NB4 (cell line): ENCODE measurements at regions not wholly inside any gene's neighbourhood (a gene's known extent, or its start where the extent isn't known, plus 50 kb on each side); places are given as distances from the start of the nearest gene placed in this dataset.

ENCODE experiments used
- DNase-seq: peaks from one replicate; pipeline ENCODE4 v3.0.0; 2010; ENCODE audit warnings: low read depth
- H3K4me3 ChIP-seq: one replicate; pipeline ENCODE4 v1.5.1; 2011; ENCODE audit warnings: mild to moderate bottlenecking, low read depth, low read length, moderate library complexity
- MAX ChIP-seq: IDR thresholded peaks from 2 replicates; pipeline ENCODE4 v1.6.1; 2011; ENCODE audit warnings: low read depth, low read length
- MYC ChIP-seq: IDR thresholded peaks from 2 replicates; pipeline ENCODE4 v1.6.1; 2011; ENCODE audit warnings: low read depth, low read length
- POLR2A ChIP-seq: IDR thresholded peaks from 2 replicates; pipeline ENCODE4 v1.6.1; 2011; ENCODE audit warnings: mild to moderate bottlenecking; ENCODE audit not compliant: insufficient read length; ENCODE audit errors: extremely low read depth
- TF ChIP-seq, protein P1 (sequence below): IDR thresholded peaks from one replicate; pipeline ENCODE4 v1.5.1; 2012; ENCODE audit warnings: low read depth, low read length

GRCh38 chr10:20978617-20979016, 81.5 kb upstream of the NEBL start:
- DNase-seq = no peak
- no peak for TF ChIP-seq MAX
- TF ChIP-seq POLR2A = no peak
- TF ChIP-seq, protein P1, sequence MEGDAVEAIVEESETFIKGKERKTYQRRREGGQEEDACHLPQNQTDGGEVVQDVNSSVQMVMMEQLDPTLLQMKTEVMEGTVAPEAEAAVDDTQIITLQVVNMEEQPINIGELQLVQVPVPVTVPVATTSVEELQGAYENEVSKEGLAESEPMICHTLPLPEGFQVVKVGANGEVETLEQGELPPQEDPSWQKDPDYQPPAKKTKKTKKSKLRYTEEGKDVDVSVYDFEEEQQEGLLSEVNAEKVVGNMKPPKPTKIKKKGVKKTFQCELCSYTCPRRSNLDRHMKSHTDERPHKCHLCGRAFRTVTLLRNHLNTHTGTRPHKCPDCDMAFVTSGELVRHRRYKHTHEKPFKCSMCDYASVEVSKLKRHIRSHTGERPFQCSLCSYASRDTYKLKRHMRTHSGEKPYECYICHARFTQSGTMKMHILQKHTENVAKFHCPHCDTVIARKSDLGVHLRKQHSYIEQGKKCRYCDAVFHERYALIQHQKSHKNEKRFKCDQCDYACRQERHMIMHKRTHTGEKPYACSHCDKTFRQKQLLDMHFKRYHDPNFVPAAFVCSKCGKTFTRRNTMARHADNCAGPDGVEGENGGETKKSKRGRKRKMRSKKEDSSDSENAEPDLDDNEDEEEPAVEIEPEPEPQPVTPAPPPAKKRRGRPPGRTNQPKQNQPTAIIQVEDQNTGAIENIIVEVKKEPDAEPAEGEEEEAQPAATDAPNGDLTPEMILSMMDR = no peak
- TF ChIP-seq MYC = no peak
- no peak overlapping the region for H3K4me3 ChIP-seq

GRCh38 chr10:20977300-20977699, 80.2 kb upstream of the NEBL start:
- no peak for TF ChIP-seq MYC
- TF ChIP-seq POLR2A = no peak
- TF ChIP-seq, protein P1 = no peak
- no peak for TF ChIP-seq MAX
- no peak for DNase-seq
- no peak overlapping the region for H3K4me3 ChIP-seq

- TF ChIP-seq MYC (no peak), MAX (no peak), POLR2A (no peak)
- TF ChIP-seq, protein P1 = no peak
- no peak for DNase-seq
- H3K4me3 ChIP-seq = no peak overlapping the region
Measured at GRCh38 chr10:20976891-20977290, 79.8 kb upstream of the NEBL start.

DNA sequence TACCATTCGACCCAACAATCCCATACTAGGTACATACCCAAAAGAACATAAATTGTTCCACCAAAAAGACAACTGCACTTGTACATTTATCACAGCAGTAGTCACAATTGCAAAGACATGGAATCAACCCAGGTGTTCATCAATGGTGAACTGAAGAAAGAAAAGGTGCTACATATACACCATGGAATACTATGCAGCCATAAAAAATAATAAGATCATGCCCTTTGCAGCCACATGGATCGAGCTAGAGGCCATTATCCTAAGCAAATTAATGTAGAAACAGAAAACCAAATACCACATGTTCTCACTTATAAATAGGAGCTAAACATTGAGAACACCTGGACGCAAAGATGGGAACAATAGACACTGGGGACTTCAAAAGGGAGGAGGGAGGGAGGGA, 79.3 kb upstream of the NEBL start:
- TF ChIP-seq, protein P1 = no peak
- TF ChIP-seq POLR2A (no peak), MAX (no peak), MYC (no peak)
- DNase-seq = no peak
- no peak overlapping the region for H3K4me3 ChIP-seq

GRCh38 chr10:20975236-20975635, 78.1 kb upstream of the NEBL start:
- H3K4me3 ChIP-seq = no peak overlapping the region
- no peak for TF ChIP-seq MYC
- no peak for TF ChIP-seq MAX
- TF ChIP-seq, protein P1 = no peak
- TF ChIP-seq POLR2A = no peak
- no peak for DNase-seq

- TF ChIP-seq MAX = no peak
- no peak for TF ChIP-seq POLR2A
- TF ChIP-seq, protein P1 = no peak
- no peak for TF ChIP-seq MYC
- H3K4me3 ChIP-seq = no peak overlapping the region
- DNase-seq = no peak
Measured at GRCh38 chr10:20972925-20973324, 75.8 kb upstream of the NEBL start.
